ENCODE measurements at regions not wholly inside any gene's neighbourhood (a gene's known extent, or its start where the extent isn't known, plus 50 kb on each side); places are given as distances from the start of the nearest gene placed in this dataset.

- TF ChIP-seq, protein P1, sequence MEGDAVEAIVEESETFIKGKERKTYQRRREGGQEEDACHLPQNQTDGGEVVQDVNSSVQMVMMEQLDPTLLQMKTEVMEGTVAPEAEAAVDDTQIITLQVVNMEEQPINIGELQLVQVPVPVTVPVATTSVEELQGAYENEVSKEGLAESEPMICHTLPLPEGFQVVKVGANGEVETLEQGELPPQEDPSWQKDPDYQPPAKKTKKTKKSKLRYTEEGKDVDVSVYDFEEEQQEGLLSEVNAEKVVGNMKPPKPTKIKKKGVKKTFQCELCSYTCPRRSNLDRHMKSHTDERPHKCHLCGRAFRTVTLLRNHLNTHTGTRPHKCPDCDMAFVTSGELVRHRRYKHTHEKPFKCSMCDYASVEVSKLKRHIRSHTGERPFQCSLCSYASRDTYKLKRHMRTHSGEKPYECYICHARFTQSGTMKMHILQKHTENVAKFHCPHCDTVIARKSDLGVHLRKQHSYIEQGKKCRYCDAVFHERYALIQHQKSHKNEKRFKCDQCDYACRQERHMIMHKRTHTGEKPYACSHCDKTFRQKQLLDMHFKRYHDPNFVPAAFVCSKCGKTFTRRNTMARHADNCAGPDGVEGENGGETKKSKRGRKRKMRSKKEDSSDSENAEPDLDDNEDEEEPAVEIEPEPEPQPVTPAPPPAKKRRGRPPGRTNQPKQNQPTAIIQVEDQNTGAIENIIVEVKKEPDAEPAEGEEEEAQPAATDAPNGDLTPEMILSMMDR (IDR thresholded peaks at IDR 0.05; ENCODE audit: low read depth, low read length), result no peak
- TF ChIP-seq EZH2phosphoT487 (IDR thresholded peaks at IDR 0.05; ENCODE audit: low read depth), result no peak
Measured at GRCh38 chr2:190789074-190790004, 91.3 kb upstream of the GLS start.
